ENCODE measurements at regions not wholly inside any gene's neighbourhood (a gene's known extent, or its start where the extent isn't known, plus 50 kb on each side); places are given as distances from the start of the nearest gene placed in this dataset.

GRCh38 chr1:229128066-229128608, 142.8 kb upstream of the RAB4A start:
- Mint-ChIP-seq H3K27ac (ENCODE audit: unreplicated experiment) (no peak overlapping the region), H3K4me3 (no peak overlapping the region), H3K4me1 (peaks cover 12% of the 10 kb centered on the region), H3K27me3 (ENCODE audit: low read depth) (no peaks in the 10 kb centered on the region), H3K36me3 (ENCODE audit: low read depth) (no peaks in the 10 kb centered on the region), H3K9me3 (peaks cover 2% of the 10 kb centered on the region)
- TF ChIP-seq CTCF (conservative IDR thresholded peaks at IDR 0.05): no peak
- DNase-seq (ENCODE audit: low read depth, low spot score): no peak

- no peak for TF ChIP-seq CTCF (conservative IDR thresholded peaks at IDR 0.05)
- Mint-ChIP-seq H3K27ac (ENCODE audit: unreplicated experiment) (no peak overlapping the region), H3K27me3 (ENCODE audit: low read depth) (no peaks in the 10 kb centered on the region), H3K9me3 (peaks cover 8% of the 10 kb centered on the region), H3K4me3 (no peak overlapping the region), H3K4me1 (peaks cover 12% of the 10 kb centered on the region), H3K36me3 (ENCODE audit: low read depth) (peaks cover 3% of the 10 kb centered on the region)
- DNase-seq (ENCODE audit: low read depth, low spot score): no peak
These were observed 141.4 kb upstream of the RAB4A start for GRCh38 chr1:229129301-229130027.

- peaks cover 8% of the 10 kb centered on the region for H3K9me3 Mint-ChIP-seq
- peaks cover 3% of the 10 kb centered on the region for H3K36me3 Mint-ChIP-seq (ENCODE audit: low read depth)
- H3K4me3 Mint-ChIP-seq: no peak overlapping the region
- no peaks in the 10 kb centered on the region for H3K27me3 Mint-ChIP-seq (ENCODE audit: low read depth)
- no peak for DNase-seq (ENCODE audit: low read depth, low spot score)
- TF ChIP-seq CTCF (conservative IDR thresholded peaks at IDR 0.05): no peak
- H3K27ac Mint-ChIP-seq (ENCODE audit: unreplicated experiment): no peak overlapping the region
- H3K4me1 Mint-ChIP-seq: peaks cover 8% of the 10 kb centered on the region
These were observed 140.8 kb upstream of the RAB4A start for GRCh38 chr1:229130028-229130668.

GRCh38 chr1:229131243-229132105, 139.4 kb upstream of the RAB4A start:
- Mint-ChIP-seq H3K27ac (ENCODE audit: unreplicated experiment) (no peak overlapping the region), H3K4me1 (peaks cover 8% of the 10 kb centered on the region), H3K27me3 (ENCODE audit: low read depth) (no peaks in the 10 kb centered on the region), H3K4me3 (no peak overlapping the region), H3K36me3 (ENCODE audit: low read depth) (peaks cover 3% of the 10 kb centered on the region), H3K9me3 (peaks cover 10% of the 10 kb centered on the region)
- TF ChIP-seq CTCF (conservative IDR thresholded peaks at IDR 0.05): no peak
- no peak for DNase-seq (ENCODE audit: low read depth, low spot score)

GRCh38 chr1:229132106-229132443, 138.8 kb upstream of the RAB4A start:
- Mint-ChIP-seq H3K9me3 (peaks cover 10% of the 10 kb centered on the region), H3K4me3 (no peak overlapping the region), H3K4me1 (peaks cover 8% of the 10 kb centered on the region), H3K36me3 (ENCODE audit: low read depth) (peaks cover 3% of the 10 kb centered on the region), H3K27ac (ENCODE audit: unreplicated experiment) (no peak overlapping the region), H3K27me3 (ENCODE audit: low read depth) (no peaks in the 10 kb centered on the region)
- no peak for TF ChIP-seq CTCF (conservative IDR thresholded peaks at IDR 0.05)
- DNase-seq (ENCODE audit: low read depth, low spot score): no peak

Measured in neural crest cell (in vitro differentiated cells).